NCI-H748 (cell line): ENCODE measurements at regions not wholly inside any gene's neighbourhood (a gene's known extent, or its start where the extent isn't known, plus 50 kb on each side); places are given as distances from the start of the nearest gene placed in this dataset.

ENCODE experiments used
- DNase-seq: peaks from one replicate; lab custom pipeline; 2025; ENCODE audit not compliant: unreplicated experiment; lab: John Stamatoyannopoulos, UW

DNA sequence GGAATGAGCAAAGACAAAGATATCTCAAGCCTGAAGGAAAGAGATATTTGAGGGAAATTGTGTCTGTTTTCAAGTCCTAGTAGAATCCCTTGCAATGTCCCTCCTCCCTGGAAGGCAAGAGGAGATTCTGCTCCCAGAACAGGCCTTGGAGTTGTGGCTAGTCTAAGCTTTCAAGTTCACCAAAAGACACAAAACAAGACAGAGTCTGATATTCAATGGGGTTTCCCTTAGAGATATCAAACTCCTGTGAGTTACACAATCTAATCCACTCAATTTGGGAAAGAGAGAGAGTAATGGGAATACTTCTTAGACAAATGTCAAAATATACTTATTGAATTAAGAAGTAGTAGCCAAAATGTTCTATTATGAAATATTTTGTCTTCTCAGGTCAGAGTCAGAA is 162.8 kb upstream of the ADAMTS5 start:
- no peak for DNase-seq

DNA sequence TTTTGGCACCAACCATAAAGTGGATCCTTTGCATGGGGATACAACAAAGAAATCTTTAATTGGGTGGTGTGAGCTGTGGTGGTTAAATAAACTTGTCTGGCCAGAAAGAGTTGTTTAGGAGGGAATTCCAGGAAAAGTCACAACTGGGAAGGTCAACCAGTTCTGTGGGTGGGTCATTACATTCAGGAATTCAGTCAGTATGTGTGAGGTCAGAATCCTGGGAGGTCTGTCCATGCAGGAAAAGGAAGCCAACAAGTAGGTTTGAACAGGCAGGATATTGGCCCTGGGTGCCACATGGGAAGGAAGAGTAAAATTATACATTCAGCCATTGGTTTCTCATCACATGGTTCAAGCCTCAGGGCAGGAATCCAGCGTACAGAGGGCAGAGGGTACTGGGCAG is 162.3 kb upstream of the ADAMTS5 start:
- DNase-seq: no peak

DNA sequence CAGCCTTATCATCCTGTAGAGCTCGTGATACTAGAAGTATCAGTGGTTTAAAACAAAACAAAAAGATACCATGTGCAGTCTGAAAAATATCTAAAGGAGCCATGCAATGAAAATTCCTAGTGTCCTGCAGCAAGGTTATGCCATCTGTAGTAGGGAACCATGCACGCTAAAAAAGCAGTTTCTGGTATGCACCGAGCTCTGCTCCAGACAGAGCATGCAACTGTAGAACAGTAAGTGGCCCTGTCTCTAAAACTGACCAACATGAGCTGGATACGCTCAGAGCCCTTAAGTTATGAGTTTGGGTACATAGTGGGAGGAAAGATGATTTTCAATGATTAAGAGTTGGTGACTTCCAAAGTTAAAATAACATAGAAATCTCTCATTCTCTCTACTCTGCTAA is 159.3 kb upstream of the ADAMTS5 start:
- no peak for DNase-seq

DNA sequence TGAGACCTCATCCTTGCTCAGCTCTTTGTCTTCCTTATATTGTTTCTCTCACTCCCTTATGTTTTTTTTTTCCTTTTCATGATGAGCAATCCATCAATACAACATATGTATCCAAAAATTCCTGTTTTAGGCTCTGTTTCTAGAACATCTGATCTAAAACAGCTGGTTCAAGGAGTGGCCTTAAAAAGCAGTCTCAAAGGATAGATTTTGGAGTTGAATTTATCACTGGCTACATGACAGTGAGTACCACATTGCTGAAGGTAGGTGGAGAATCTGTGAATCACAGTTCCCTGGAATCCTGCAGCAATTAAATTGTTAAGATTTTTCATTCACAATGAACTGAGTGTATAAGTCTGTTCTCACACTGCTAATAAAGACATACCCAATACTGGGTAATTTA is 155.8 kb upstream of the ADAMTS5 start:
- no peak for DNase-seq

DNA sequence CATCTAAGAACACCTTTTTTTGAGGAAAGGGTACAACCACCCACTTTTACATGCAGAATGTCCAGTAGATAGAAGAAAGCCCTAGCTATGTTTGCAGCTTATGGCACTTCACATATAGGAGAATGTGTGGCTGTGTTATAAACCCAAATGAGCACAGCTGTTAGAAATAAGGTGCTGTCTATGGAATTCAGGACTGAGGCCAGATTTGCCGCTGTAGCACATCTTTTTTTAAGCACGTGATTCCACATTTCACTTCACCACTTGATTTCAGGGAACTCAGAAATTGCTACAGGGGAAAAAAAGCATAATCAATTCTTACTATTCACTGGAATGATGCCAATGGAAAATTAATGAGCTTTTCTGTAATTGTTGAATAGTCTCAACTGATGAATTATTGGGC is 147.2 kb upstream of the ADAMTS5 start:
- no peak for DNase-seq

DNA sequence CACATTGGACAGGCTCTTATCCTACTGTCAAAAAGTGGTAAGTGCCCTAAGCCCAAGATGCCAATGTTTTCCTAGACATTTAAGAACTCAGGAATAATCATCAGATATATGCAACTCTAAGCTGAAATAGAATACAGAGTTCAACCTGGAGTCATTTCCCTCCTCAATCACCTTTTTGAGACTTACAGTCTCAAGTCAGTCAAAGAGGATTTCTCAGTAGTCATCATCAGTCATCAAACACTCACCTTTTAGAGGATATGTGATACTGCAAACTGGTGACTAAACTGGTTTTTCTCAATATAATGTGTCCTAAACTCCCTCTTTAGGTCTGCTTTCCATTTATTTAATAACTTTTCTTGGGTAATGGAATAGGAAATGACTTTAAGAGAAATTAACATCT is 145.3 kb upstream of the ADAMTS5 start:
- DNase-seq: no peak

DNA sequence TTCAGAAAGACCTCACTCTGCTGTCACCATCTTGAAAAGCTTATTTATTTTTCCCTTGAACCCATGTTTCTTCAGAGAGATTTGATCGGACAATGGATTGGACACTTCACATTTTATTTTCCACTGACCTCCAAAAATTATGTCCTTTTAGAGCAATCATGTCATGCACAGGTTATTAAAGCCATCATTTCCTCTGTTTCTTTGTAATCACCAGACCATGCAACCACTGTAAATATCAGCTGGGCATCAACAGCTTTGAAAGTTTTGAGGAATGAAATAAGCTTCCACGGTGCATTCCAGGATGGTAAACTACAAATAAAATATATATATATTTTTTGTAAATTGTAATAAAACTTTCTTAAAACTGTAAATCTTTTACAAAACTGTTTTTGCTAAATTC is 144.1 kb upstream of the ADAMTS5 start:
- no peak for DNase-seq

DNA sequence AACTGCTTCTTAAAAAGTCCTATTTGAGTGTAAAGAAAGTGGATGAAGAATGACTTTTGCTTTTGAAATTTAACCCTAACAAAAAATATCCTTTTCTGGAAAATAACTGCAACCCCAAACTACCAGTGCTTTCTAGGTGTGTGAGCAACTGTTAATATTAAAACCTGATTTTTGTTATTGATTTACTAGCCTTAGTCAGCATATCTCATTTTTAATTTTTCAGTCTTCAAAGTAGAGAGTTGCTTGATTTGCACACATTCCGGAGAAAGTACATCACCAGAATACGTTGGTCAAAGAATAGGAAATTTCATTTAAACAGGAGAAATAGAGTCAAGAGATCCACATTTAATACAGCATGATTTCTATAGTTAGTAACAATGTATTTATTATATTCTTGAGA is 141.8 kb upstream of the ADAMTS5 start:
- DNase-seq: no peak

DNA sequence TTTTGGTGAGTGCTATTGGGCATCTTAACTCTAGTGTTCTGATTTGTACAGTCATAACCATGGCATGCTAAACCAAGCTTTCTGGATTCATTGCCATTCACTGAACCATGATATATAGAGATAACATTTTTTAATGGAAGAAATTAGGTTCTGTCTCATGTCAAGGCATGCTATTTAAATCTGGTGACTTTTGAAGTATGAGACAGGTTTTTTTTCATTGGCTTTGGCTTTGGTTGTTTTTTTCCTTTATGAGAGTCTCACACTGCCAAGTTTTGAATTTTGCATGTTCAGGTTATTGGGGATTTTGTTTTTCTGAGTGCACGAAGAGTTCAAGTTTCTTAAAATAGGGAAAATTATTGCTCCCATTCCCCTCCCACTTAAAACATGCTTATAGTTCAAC is 141.3 kb upstream of the ADAMTS5 start:
- no peak for DNase-seq

DNA sequence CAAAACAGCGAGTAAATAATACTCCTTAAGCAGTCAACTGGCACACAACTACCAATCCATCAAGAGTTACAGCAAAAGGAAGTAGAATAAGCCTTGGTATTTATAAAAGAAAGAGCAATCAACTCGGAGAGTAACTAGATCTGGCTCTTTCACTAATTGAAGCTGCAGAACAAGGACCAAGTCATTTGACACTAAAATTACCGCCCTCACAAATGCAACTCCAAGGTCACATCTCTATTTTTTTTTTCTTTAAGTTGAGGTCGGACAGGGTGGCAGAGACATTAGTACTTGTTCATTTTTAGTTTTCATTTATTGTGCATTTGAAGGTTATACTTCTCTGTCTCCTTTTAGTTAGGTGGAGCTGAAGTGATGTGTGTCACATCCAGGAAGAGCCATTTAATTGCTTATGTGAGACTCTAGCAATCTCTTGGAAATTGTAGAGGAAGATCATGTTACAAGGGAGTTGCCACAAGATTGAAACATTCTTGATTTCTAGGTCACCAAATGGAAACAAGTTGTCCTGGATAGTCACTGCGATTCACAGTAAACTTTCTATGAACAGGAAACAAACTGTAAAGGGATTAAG is 138.1 kb upstream of the ADAMTS5 start:
- DNase-seq: no peak

DNA sequence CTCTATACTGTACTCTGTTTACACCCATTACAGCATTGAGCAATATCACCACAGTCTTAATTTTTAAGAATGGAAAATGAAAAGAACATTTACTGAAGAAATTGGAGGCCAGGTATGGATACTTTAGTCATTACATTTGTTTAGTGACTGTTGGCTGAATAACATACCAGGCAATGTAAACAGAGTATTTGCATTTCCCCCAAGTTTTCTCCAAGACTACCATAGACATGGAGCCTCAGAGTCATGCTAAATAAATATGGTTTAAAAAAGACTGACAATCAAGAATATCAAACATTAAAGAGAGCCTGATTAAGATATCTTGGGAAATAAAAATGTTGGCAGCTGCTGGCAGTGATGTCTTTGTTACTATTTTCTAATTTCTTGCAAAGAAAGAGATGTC is 136.9 kb upstream of the ADAMTS5 start:
- no peak for DNase-seq

DNA sequence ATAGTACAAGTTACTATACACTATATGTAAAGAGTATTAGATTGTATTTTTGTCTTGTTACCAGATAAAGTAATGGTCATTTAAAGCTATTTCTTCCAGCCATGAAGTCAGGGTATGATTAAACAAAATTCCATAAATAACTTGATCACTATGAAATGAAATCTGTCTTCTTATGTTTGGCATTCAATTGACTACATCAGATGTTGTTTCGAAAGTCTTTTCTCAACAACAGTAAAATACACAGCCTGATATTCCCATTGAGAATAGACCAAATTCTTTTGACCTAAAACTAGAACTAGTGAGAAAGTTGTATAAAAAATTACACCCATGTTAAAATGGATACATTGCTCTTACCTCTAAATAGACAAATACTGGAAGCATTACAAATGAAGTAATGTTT is 134.6 kb upstream of the ADAMTS5 start:
- DNase-seq: no peak

DNA sequence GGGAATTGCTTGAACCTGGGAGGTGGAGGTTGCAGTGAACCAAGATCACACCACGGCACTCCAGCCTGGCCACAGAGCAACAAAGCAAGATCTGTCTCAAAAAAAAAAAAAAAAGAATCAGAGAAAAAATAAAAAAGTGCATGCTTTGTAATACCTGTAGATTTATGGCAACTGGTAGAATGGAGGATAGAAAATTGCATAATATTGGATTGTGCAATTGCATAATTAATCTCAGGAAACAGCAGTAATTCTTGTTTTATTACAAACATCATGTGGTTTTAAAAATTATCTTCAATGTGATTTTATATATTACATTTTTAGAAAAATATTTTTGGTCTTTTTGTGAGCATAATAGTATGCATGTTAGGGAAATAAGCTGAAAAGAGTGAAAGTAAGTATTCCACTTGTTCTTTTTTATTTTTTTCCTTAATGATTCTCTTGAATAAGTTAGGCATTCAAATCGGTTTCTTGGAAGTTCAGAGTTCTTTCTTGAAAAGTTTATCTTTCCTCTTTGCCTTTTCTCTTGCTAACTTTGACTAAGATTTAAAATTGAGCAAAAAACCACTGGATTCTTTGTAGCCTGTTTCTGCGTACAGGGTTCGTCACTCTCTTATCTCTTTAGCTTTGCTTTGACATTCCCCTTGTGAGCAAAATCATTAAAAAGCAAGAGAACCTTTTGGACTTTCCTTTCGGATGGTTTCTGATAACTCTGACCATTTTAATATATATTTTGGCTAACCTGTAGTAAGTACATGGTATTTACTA is 127.5 kb upstream of the ADAMTS5 start:
- no peak for DNase-seq

DNA sequence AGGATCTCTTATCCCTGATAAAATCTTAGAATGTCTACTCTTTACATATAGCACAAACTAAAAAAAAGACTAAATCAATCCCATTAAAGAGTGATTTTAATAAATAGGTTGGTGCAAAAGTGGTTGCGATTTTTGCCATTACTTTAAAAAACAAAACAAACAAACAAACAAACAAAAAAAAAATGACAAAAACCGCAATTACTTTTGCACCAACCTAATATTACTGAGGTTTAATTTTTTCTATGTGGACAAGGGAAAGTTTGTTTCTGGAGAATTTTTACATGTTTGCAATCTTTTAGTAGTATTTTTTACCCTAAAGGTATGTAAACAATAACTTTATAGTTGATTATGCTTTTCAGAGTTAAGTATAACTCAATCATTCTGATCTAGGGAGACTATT is 119.7 kb upstream of the ADAMTS5 start:
- no peak for DNase-seq

DNA sequence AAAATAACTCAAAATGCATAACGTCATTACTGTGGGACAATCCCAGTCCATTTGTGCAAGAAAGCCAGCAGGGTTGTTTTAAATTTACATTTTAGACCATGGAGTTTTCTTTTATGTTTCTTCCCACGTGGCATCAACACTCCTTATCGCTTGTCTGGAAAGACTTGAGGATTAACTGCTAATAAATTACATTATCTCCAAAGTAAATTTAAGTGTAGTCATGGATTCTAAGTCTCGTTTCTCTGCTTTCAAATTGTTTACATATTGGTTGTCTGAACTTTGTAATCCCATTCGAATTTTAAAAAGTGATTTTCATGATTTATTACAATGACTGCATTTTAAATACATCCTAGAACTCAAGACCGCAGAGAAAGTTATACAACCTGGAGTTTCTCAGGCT is 119.3 kb upstream of the ADAMTS5 start:
- no peak for DNase-seq

DNA sequence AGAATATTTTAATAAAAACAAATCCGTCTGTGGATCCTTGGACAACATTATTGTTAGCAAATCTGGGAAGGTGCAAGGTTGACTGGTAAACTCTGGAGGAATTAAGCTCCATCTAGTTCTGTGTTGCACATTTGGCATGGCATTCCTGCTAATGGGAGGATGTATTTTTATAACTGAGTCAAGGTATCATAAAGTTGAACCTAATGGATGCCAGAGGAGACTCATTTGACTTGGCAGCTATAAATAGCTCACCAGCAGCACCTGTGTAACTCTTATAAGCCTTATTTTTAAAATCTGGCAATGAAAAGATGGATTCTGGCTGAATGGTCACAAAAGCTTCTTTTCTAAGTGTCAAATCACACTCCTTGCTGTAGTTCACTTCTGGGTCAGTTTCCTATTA is 118.5 kb upstream of the ADAMTS5 start:
- no peak for DNase-seq

DNA sequence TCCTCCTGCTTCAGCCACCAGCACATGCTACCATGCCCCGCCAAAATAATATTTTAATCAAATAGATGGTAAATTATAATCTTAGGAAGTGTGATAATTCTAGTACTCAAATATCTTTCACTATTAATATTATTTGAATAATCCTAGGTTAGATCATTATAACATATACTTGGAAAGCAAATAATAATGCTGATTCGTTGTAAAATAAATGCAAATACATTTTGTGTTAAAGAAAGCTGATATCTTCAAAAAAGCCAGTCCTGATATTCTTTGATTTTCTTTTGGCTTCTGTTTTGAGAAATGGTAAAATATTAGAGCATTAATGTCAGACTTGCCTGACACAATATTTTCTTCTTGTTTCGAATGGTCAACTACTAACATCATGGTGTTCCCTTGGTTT is 116.3 kb upstream of the ADAMTS5 start:
- DNase-seq: no peak

DNA sequence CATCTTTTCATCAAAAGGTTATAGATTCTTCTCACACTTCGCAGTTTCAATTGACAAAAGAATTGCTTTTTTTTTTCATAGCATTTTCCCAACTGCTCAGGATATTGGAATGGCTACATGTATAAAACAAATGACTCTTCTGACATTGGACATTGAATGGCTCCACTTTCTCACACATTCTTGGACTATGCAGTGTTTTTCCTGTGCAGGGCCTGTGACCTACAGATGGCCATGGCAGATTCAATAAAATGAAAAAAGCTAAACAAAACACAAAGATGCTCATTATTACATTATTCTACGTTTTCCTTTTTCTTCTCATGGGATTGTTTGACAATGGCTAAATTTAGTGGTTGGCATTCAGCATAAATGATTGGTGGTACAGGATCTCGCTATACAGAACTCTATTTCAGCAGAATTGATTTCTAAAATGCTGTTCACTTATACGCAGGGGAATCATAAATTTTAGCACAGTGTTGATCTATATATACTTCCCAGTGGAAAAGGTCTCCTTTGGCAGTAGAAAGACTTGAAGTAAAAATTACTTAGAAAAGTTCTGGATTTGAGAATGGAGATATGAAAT is 115.6 kb upstream of the ADAMTS5 start:
- DNase-seq: no peak

DNA sequence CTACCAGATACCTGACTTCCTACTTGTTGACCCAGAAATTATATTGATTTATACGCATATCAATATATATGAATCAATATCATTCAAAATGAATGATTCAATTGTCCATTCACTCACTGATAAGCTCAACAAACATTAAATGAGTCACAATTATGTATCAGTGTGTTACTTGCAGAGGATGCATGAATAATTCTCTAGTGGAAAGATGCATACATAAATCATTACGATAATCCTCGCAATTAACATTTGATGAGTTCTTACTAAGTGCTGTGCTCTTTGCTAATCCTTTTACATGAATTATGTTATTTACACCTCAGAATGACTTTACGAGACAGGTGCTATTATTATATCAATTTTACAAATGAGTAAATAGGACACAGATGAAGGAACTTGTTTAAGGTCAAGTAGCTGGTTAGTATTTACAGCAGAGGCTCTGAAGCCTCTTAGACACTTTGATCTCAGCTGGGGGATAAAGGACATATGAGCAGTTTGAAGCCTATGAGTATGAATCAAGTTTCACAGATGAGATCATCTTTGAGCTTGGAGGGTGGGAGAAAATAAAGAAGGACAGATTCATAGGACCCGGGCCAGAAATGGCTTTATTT is 112.8 kb upstream of the ADAMTS5 start:
- DNase-seq: no peak

DNA sequence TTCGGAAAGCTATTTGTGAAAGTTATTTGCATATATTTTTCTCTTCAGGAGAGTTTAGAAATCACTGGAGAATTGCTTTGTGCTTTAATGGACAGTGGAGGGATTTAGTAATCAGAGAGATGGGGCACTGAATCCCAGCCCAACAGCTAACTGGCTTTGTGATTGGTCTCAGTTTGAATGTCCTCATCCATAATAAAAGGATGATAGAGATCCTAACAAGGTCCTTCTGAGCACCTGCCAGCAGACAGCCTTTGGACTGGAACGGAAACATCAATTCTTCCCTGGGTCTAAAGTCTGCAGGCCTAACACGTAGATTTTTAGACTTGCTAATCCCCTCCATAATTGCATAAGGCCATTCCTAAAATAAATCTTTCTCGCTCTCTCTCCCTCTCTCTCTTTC is 112.0 kb upstream of the ADAMTS5 start:
- no peak for DNase-seq

DNA sequence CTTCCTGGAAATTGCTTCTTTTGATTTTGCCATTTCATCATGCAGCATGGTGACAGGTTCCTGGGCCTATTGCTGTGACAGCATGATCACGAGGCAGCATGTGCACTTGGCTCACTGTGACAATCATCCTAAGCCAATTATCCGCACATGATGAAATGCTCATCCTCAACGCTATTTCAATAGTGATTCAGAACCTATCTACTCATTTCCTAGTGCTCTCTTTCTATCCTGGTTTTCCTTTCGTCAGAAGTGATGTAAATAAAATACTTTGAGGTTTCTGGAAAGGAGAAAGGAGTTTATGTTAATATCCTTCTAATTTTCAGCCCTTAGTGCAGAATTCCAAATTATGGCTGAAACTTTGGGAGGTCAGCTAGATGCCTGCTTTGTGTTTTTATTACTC is 110.6 kb upstream of the ADAMTS5 start:
- no peak for DNase-seq

DNA sequence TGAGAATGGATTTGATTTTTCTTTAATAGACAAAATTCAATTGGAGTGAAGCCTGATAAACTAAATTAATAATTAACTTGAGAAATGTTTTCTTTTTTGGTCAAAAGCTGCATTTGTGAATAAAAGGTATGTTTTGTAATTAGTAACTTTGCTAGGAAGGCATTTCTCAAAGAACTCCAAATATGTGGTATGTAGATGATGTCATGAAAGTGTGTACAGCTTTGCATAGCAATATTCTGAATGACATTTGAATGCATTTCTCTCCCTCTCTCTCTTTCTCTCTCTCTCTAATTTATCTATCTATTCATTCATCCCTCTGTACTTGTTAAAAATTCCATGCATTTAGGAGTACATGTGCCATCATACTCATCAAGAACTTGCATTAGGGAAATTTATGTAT is 109.1 kb upstream of the ADAMTS5 start:
- no peak for DNase-seq
